Osteoblast (primary cell): ENCODE measurements at regions not wholly inside any gene's neighbourhood (a gene's known extent, or its start where the extent isn't known, plus 50 kb on each side); places are given as distances from the start of the nearest gene placed in this dataset.
A peak's percentile ranks its signal among the peaks of the same experiment; 100 is the strongest.

Experiments
- DNase-seq: peaks from one replicate; pipeline ENCODE4 v3.0.0; 2011; ENCODE audit warnings: low spot score, mixed read lengths; ENCODE audit not compliant: insufficient read length; ENCODE audit errors: missing footprints
- H2AFZ ChIP-seq: 2 replicates; pipeline ENCODE4 v1.6.0; 2011; ENCODE audit warnings: mild to moderate bottlenecking, low read length
- H3K27ac ChIP-seq: 2 replicates; pipeline ENCODE4 v1.5.1; 2011; ENCODE audit warnings: mild to moderate bottlenecking, low read depth, low read length, moderate library complexity
- H3K27me3 ChIP-seq: 2 replicates; pipeline ENCODE4 v1.6.0; 2012; ENCODE audit warnings: mild to moderate bottlenecking, control low read depth, inconsistent platforms, low read length, moderate library complexity; ENCODE audit not compliant: insufficient read depth
- H3K36me3 ChIP-seq: 2 replicates; pipeline ENCODE4 v1.5.1; 2011; ENCODE audit warnings: mild to moderate bottlenecking, low read length, control low read depth, moderate library complexity; ENCODE audit not compliant: insufficient read depth
- H3K4me1 ChIP-seq: 2 replicates; pipeline ENCODE4 v1.5.1; 2011; ENCODE audit warnings: mild to moderate bottlenecking, low read length, control low read depth, moderate library complexity; ENCODE audit not compliant: insufficient read depth
- H3K4me2 ChIP-seq: 2 replicates; pipeline ENCODE4 v1.6.0; 2011; ENCODE audit warnings: mild to moderate bottlenecking, low read length; ENCODE audit not compliant: insufficient read depth
- H3K4me3 ChIP-seq: fragments of 200-600 bp; sonication (generic); 3 replicates; pipeline ENCODE4 v1.5.1; 2012; ENCODE audit warnings: mild to moderate bottlenecking, low read length, inconsistent platforms; ENCODE audit not compliant: insufficient read depth
- H3K79me2 ChIP-seq: 2 replicates; pipeline ENCODE4 v1.6.0; 2012; ENCODE audit warnings: mild to moderate bottlenecking, low read length, control low read depth, inconsistent platforms; ENCODE audit not compliant: insufficient read depth
- H3K9me3 ChIP-seq: 2 replicates; pipeline ENCODE4 v1.5.1; 2011; ENCODE audit warnings: low read depth, low read length, control low read depth
- H4K20me1 ChIP-seq: 2 replicates; pipeline ENCODE4 v1.6.0; 2012; ENCODE audit warnings: mild to moderate bottlenecking, low read length, control low read depth; ENCODE audit not compliant: insufficient read depth
- TF ChIP-seq, protein P1 (sequence below): IDR thresholded peaks from 2 replicates; pipeline ENCODE4 v1.5.1; 2011; ENCODE audit warnings: mild to moderate bottlenecking, low read depth, low read length, moderate library complexity; ENCODE audit errors: extremely low read depth

DNA sequence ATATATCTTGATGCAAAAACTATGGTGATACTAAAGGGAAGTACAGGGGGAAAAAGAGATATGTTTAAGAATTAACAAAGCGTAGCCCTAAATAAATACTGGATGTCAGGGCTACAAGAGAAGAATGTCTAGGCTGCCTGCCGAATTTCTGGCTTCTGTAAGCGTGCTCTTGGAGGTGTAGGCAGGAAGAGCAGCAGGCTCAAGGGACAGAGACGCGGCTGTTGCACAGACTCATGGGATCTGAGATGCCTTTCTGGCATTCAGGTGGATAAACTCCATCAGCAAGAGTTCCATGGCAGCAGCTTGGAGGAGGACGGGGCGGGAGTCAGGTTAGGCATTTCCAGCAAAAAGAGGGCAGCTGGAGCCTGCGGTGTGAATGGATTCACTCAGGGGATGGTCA, 123.2 kb upstream of the TWIST2 start:
- no peaks in the 10 kb centered on the region for H3K79me2 ChIP-seq
- H3K4me1 ChIP-seq: peaks cover 20% of the 10 kb centered on the region
- H3K4me3 ChIP-seq: no peak overlapping the region
- H3K27me3 ChIP-seq: peaks cover 13% of the 10 kb centered on the region
- H3K36me3 ChIP-seq: no peaks in the 10 kb centered on the region
- TF ChIP-seq, protein P1, sequence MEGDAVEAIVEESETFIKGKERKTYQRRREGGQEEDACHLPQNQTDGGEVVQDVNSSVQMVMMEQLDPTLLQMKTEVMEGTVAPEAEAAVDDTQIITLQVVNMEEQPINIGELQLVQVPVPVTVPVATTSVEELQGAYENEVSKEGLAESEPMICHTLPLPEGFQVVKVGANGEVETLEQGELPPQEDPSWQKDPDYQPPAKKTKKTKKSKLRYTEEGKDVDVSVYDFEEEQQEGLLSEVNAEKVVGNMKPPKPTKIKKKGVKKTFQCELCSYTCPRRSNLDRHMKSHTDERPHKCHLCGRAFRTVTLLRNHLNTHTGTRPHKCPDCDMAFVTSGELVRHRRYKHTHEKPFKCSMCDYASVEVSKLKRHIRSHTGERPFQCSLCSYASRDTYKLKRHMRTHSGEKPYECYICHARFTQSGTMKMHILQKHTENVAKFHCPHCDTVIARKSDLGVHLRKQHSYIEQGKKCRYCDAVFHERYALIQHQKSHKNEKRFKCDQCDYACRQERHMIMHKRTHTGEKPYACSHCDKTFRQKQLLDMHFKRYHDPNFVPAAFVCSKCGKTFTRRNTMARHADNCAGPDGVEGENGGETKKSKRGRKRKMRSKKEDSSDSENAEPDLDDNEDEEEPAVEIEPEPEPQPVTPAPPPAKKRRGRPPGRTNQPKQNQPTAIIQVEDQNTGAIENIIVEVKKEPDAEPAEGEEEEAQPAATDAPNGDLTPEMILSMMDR: no peak
- H3K27ac ChIP-seq: no peak overlapping the region
- no peaks in the 10 kb centered on the region for H3K9me3 ChIP-seq
- no peak for DNase-seq
- no peaks in the 10 kb centered on the region for H4K20me1 ChIP-seq
- H2AFZ ChIP-seq: no peak overlapping the region
- H3K4me2 ChIP-seq: no peak overlapping the region

DNA sequence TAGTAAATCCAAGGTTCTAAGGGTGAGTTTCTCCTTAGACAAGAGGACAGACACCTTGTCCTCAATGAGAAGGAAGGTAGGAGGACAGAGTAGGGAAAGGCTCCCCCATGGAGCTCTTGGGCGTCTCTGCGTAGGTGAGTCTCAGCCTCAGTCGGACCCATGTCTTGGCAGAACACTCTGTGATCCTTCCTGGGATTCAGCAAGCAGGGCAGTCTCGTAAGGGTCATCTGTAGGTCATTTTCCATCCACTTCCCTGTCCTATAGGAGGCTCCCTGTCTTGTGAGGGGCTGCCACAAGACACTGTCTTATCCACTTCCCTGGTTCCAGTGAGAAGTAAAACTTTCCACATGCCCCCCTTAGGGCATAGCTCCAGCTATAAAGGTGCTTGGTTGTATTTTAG, 122.6 kb upstream of the TWIST2 start:
- Histone ChIP-seq H2AFZ (no peak overlapping the region), H3K27ac (no peak overlapping the region), H3K4me1 (peaks cover 20% of the 10 kb centered on the region), H3K79me2 (no peaks in the 10 kb centered on the region), H3K4me2 (no peak overlapping the region), H3K27me3 (peaks cover 13% of the 10 kb centered on the region), H3K36me3 (no peaks in the 10 kb centered on the region), H3K9me3 (no peaks in the 10 kb centered on the region), H3K4me3 (no peak overlapping the region), H4K20me1 (no peaks in the 10 kb centered on the region)
- no peak for DNase-seq
- TF ChIP-seq, protein P1: no peak

DNA sequence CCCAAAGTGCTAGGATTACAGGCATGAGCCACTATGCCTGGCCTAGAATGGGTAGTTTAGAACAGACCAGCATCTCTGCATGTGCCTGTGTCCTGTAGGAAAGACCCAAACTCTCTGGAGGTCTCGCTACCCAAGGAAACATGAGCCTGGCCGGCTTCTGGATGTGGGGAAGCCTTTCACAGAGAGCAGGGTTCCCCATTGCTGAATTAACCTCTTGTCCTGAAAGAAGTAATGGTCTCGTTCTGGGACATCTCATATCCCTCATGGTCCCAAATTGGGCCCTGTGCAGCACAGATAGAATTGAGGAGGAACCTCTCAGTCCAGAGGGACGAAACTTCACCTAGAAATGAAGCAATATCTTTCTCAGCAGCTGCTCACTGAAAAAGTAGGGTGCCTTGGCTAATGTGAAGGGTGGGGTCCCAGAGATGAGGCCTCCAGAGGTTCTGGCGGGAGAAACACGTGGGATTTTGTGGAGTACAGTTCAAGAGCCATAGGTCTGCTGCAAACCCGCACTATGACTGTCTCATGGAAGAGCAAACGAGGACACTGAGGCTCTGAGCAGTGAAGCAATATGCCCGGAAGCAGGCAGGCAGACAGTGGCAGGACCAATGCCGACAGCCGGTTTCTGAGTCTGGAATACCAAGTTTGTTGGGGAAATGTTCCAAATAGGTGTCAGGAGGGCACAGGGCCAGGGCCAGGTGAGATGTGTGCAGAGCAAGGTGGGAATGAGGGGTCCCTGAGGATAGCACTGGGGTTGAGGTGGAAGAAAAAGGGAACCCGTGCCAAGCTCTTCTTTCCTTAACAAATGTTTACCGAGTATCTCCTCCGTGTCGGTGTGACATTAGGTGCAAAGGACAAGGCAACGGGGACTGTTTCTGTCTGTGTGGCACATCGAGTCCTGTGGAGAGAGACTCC, 121.0 kb upstream of the TWIST2 start:
- no peaks in the 10 kb centered on the region for H4K20me1 ChIP-seq
- TF ChIP-seq, protein P1: no peak
- H3K79me2 ChIP-seq: no peaks in the 10 kb centered on the region
- H3K4me1 ChIP-seq: peaks cover 22% of the 10 kb centered on the region
- no peak overlapping the region for H3K27ac ChIP-seq
- no peak for DNase-seq
- no peak overlapping the region for H2AFZ ChIP-seq
- no peak overlapping the region for H3K4me2 ChIP-seq
- H3K9me3 ChIP-seq: no peaks in the 10 kb centered on the region
- H3K4me3 ChIP-seq: no peak overlapping the region
- H3K27me3 ChIP-seq: peaks cover 5% of the 10 kb centered on the region
- H3K36me3 ChIP-seq: no peaks in the 10 kb centered on the region

DNA sequence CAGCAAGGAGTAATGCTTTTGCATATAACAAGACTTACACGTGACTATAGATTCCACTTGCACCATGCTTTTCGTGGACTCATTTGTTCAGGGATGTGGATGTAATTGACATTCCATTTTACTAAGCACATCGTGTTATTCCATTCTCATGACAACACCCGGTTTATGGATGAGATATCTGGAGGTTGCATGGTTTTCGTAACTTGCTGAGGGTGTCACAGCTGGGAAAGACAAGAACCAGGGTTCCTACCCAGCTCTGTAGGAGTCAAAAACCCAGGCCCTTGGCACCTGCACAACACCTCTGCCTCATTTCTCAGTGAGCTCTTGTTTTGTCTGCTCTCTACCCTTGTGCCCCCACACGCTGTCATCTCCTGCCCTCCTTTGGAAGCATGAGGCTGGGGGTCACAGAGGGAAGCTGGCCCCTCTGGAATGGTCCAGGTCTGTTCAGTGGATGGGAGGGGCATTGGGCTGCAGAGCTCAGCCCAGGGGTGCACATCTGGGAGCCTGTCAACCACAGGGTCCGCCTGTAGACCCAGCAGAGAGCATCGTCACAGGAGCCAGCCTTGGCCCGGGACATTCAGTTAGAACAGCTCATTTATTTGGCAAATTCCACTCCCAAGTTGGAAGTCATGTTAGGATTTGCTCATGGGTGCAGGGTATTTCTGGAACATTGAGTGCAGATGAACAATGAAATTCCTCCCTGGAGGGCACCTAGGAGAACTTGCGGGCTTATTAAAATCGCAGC, 120.1 kb upstream of the TWIST2 start:
- Histone ChIP-seq H3K4me3 (no peak overlapping the region), H3K4me1 (peaks cover 23% of the 10 kb centered on the region), H4K20me1 (no peaks in the 10 kb centered on the region), H3K9me3 (no peaks in the 10 kb centered on the region), H3K4me2 (peak overlapping the region; percentile 17), H2AFZ (no peak overlapping the region), H3K27ac (peak overlapping the region; percentile 80), H3K79me2 (no peaks in the 10 kb centered on the region), H3K27me3 (peaks cover 5% of the 10 kb centered on the region), H3K36me3 (no peaks in the 10 kb centered on the region)
- no peak for DNase-seq
- TF ChIP-seq, protein P1: no peak
